ENCODE measurements at regions not wholly inside any gene's neighbourhood (a gene's known extent, or its start where the extent isn't known, plus 50 kb on each side); places are given as distances from the start of the nearest gene placed in this dataset.

DNA sequence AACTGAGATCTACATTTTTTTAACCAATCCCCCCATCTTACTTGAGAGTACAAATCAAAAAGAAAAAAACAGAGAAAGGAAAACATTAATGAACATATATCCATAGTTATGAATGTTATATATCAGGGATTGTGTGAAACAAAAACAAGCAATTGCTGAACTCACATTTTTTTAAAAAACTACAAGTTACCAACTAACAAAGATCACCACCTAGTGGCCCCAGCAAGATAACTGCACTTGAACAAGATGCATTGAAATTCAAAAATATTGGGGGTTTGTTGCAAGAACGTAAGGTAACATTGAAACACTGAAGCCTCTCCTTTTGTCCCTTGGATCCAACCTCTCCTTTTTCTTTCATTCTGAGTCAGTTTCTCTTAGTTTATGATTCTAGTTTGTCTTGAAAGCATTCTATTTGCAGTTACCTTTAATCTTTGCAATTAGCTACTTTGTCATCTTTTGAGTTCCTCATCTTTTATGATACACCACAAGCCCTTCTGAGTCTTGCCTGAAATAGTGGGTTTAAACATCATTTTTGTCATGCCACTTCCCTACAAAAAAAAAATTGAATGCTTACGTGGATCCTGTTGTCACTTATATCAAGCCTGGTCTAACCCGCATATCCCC is 87.3 kb upstream of the TES start:
- peak; percentile 78 for TF ChIP-seq CTCF (conservative IDR thresholded peaks at IDR 0.05; ENCODE audit: low read depth, low read length)
- peak; percentile 32 for DNase-seq (ENCODE audit: low read depth)

GRCh38 chr7:116128139-116128538 is 82.2 kb upstream of the TES start:
- no peak overlapping the region for H3K4me3 ChIP-seq (ENCODE audit: low read depth, low read length)
- no peak for TF ChIP-seq CTCF (conservative IDR thresholded peaks at IDR 0.05; ENCODE audit: low read depth, low read length)
- no peak for DNase-seq (ENCODE audit: low read depth)

More for the DNA sequence above, 87.3 kb upstream of the TES start:
- no peak overlapping the region for H3K4me3 ChIP-seq (ENCODE audit: low read depth, low read length)

DNA sequence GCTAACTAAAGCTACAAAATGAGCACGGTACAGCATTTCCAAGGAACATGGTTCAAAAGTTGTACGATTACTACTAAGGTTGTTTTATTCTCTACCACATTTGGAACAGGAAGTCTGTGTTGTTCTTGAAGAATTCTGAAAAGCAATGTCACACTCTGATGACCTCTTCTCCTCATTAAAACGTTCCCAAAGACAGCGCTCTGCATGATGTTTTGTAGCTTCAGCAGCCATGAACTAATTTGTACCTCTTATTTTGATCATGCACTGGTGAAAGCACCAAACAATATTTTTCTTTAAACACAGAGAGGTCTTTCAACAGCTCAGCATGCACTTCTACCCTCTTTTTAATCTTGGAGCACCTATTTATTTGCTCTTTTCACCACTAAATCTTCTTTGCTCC is 75.0 kb upstream of the TES start:
- no peak overlapping the region for H3K4me3 ChIP-seq (ENCODE audit: low read depth, low read length)
- TF ChIP-seq CTCF (conservative IDR thresholded peaks at IDR 0.05; ENCODE audit: low read depth, low read length): no peak
- DNase-seq (ENCODE audit: low read depth): no peak

DNA sequence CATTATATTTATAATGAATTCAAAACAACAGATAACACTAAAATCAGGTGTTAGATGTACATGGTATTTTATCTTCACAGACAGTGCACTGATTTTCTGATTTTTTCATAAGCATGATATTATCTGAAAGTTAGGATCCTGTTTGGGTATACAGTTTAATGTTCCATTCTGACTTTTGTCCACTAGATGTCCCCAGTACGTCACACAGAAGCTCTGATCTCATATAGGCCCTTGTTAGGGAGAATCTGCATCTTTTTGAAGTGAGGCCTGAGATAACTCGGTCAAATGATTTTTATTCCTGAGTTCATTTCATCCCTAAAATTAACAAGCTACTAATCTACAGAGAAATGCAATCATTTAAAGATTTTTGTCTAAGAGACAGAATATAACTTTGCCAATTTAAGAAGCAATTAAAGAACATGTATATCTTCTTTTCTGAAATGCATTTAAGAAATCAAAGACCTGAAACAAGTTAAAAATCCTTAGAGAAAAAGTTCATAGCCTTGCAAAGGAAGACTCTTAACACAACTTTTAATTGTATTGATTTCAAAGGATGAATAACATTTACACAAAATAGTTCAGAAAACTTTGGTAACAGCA is 72.0 kb upstream of the TES start:
- H3K4me3 ChIP-seq (ENCODE audit: low read depth, low read length): no peak overlapping the region
- peak; percentile 29 for DNase-seq (ENCODE audit: low read depth)
- peak; percentile 85 for TF ChIP-seq CTCF (conservative IDR thresholded peaks at IDR 0.05; ENCODE audit: low read depth, low read length)

- TF ChIP-seq CTCF (conservative IDR thresholded peaks at IDR 0.05; ENCODE audit: low read depth, low read length): no peak
- no peak for DNase-seq (ENCODE audit: low read depth)
- no peak overlapping the region for H3K4me3 ChIP-seq (ENCODE audit: low read depth, low read length)
Observed at GRCh38 chr7:116139007-116139406, 71.3 kb upstream of the TES start.

DNA sequence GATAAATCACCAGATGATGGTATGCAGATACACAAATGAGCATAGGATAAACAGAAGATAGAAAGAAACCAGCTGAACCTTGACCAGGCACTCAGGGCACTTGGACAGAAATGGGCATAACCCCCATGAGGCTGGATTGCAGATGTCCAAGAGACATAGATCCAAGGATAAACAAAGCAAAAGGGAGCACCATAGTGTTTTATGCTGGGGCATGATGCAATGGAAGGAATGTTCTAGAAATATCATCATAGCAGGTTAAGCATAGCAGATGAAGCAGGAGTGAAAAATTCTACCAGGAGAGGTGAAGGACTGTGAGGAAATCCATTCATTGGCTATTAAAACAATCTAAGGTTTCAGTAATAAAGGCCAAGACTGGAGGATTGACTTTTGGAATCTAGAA is 70.5 kb upstream of the TES start:
- no peak for DNase-seq (ENCODE audit: low read depth)
- no peak for TF ChIP-seq CTCF (conservative IDR thresholded peaks at IDR 0.05; ENCODE audit: low read depth, low read length)
- no peak overlapping the region for H3K4me3 ChIP-seq (ENCODE audit: low read depth, low read length)

DNA sequence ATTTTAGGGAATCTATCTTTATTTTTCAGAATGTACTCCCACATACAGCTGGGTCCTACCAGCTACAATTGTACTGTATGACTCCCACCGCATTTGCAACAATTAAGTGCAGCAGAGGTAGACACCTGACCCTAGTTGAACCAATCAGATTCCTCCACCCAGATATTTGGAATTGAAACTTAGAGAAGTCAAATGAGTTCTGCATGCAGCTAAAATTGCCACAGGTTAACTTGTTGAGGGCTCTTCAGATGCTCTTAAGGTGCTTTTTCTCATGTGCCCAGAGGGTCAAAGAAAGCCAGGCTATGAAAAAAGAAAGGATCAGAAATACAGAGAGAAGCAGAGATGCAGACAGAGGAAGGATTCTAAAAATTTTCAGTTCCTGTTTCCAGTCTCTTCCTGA is 68.0 kb upstream of the TES start:
- no peak for TF ChIP-seq CTCF (conservative IDR thresholded peaks at IDR 0.05; ENCODE audit: low read depth, low read length)
- no peak overlapping the region for H3K4me3 ChIP-seq (ENCODE audit: low read depth, low read length)
- no peak for DNase-seq (ENCODE audit: low read depth)

Data from epithelial cell of proximal tubule (primary cell).